CD14-positive monocyte (primary cell): ENCODE measurements at regions not wholly inside any gene's neighbourhood (a gene's known extent, or its start where the extent isn't known, plus 50 kb on each side); places are given as distances from the start of the nearest gene placed in this dataset.

Experiments used
- DNase-seq, 3 donors: peaks; one replicate each; pipeline ENCODE4 v3.0.0-alpha.2; 2011 to 2022
- H2AFZ ChIP-seq: 2 replicates; pipeline ENCODE4 v1.6.0; 2012; ENCODE audit warnings: mild to moderate bottlenecking, low read depth, low read length, inconsistent platforms; ENCODE audit not compliant: insufficient read depth, poor library complexity, severe bottlenecking
- H3K27ac ChIP-seq, 2 donors: 1 replicate in 1 of 2; 2 replicates in 1 of 2; pipeline ENCODE4 v1.5.1; 2012 to 2013; ENCODE audit warnings: low read length in 2 of 2, control low read depth in 1 of 2, inconsistent platforms in 1 of 2, low read depth in 1 of 2, mild to moderate bottlenecking in 1 of 2
- H3K27me3 ChIP-seq, 2 donors: one replicate each; pipeline versions ENCODE4 v1.6.0 to v1.6.1; 2011 to 2013; ENCODE audit warnings: low read length in 2 of 2; ENCODE audit not compliant: control insufficient read depth in 2 of 2, insufficient read depth in 2 of 2
- H3K36me3 ChIP-seq, 2 donors: replicated peaks in 1 of 2; 1 replicate in 1 of 2; 2 replicates in 1 of 2; pipeline versions ENCODE4 v1.5.1 to v1.6.1; 2012 to 2013; ENCODE audit warnings: low read length in 2 of 2, control low read depth in 1 of 2, inconsistent platforms in 1 of 2, mild to moderate bottlenecking in 1 of 2; ENCODE audit not compliant: insufficient read depth in 2 of 2, control insufficient read depth in 1 of 2
- H3K4me1 ChIP-seq, 2 donors: 1 replicate in 1 of 2; 2 replicates in 1 of 2; pipeline versions ENCODE4 v1.5.1 to v1.6.1; 2012 to 2013; ENCODE audit warnings: low read length in 2 of 2, control low read depth in 1 of 2, inconsistent platforms in 1 of 2, mild to moderate bottlenecking in 1 of 2, moderate library complexity in 1 of 2; ENCODE audit not compliant: insufficient read depth in 2 of 2, control insufficient read depth in 1 of 2
- H3K4me2 ChIP-seq: replicated peaks from 2 replicates; pipeline ENCODE3; 2012; ENCODE audit warnings: low read length, moderate library complexity, mild to moderate bottlenecking; ENCODE audit not compliant: poor library complexity, severe bottlenecking; ENCODE audit errors: extremely low read depth
- H3K4me3 ChIP-seq, 3 experiments: fragments of 200-600 bp in 1 of 3; sonication (generic) in 1 of 3; replicated peaks in 1 of 3; 1 replicate in 2 of 3; 2 replicates in 1 of 3; pipeline ENCODE4 v1.5.1; 2011 to 2013; ENCODE audit warnings: low read length in 3 of 3, mild to moderate bottlenecking in 3 of 3, control low read depth in 2 of 3, low read depth in 2 of 3, inconsistent platforms in 1 of 3, moderate library complexity in 1 of 3
- H3K79me2 ChIP-seq: 2 replicates; pipeline ENCODE4 v1.6.0; 2012; ENCODE audit warnings: mild to moderate bottlenecking, control low read depth, inconsistent platforms, low read length, moderate library complexity; ENCODE audit not compliant: insufficient read depth
- H3K9ac ChIP-seq: 2 replicates; pipeline ENCODE4 v1.6.0; 2017; ENCODE audit warnings: low read length, mild to moderate bottlenecking; ENCODE audit not compliant: insufficient read depth, poor library complexity, severe bottlenecking
- H3K9me3 ChIP-seq, 2 donors: replicated peaks in 1 of 2; 1 replicate in 1 of 2; 2 replicates in 1 of 2; pipeline versions ENCODE4 v1.5.1 to v1.6.1; 2012 to 2013; ENCODE audit warnings: low read length in 2 of 2, control low read depth in 1 of 2; ENCODE audit not compliant: control insufficient read depth in 1 of 2, insufficient read depth in 1 of 2
- H4K20me1 ChIP-seq: 2 replicates; pipeline ENCODE4 v1.6.0; 2012; ENCODE audit warnings: mild to moderate bottlenecking, low read length, control low read depth, moderate library complexity; ENCODE audit not compliant: insufficient read depth
- H3K27ac Mint-ChIP-seq, 7 donors: one replicate each; pipeline ENCODE4 v1.8.0; 2020; ENCODE audit warnings: mild to moderate bottlenecking in 7 of 7, mixed read lengths in 7 of 7, moderate library complexity in 6 of 7, inconsistent platforms in 2 of 7
- H3K27me3 Mint-ChIP-seq, 3 donors: one replicate each; pipeline ENCODE4 v1.8.0; 2021 to 2022; ENCODE audit warnings: low read depth in 3 of 3, mild to moderate bottlenecking in 3 of 3, mixed read lengths in 3 of 3, moderate library complexity in 3 of 3, inconsistent platforms in 1 of 3
- H3K36me3 Mint-ChIP-seq, 2 donors: one replicate each; pipeline ENCODE4 v1.8.0; 2020; ENCODE audit warnings: mixed read lengths in 2 of 2, inconsistent platforms in 1 of 2, mild to moderate bottlenecking in 1 of 2
- H3K4me1 Mint-ChIP-seq: one replicate; pipeline ENCODE4 v1.8.0; 2020; ENCODE audit warnings: mild to moderate bottlenecking, mixed read lengths
- H3K4me3 Mint-ChIP-seq, 2 donors: one replicate each; pipeline ENCODE4 v1.8.0; 2020; ENCODE audit warnings: mild to moderate bottlenecking in 2 of 2, mixed read lengths in 2 of 2, moderate library complexity in 1 of 2
- H3K9me3 Mint-ChIP-seq, 7 donors: one replicate each; pipeline ENCODE4 v1.8.0; 2020 to 2022; ENCODE audit warnings: mixed read lengths in 7 of 7, mild to moderate bottlenecking in 6 of 7, moderate library complexity in 6 of 7, inconsistent platforms in 2 of 7
- WGBS: methylation state at CpG from one replicate; pipeline ENCODE4 v1.1.5; 2013; ENCODE audit warnings: missing lambda C conversion rate; ENCODE audit not compliant: insufficient coverage; 5-methylcytosine and 5-hydroxymethylcytosine counted together
- intact Hi-C, 2 donors: fragments of 100-400 bp; cut with micrococcal nuclease; formaldehyde crosslinking; loops; one replicate each; pipeline versions ENCODE4 v1.15.0 to v1.15.1; 2023
- TF ChIP-seq, protein P1 (sequence below): fragments of 200-600 bp; IDR thresholded peaks from one replicate; pipeline ENCODE4 v1.8.0; 2022; ENCODE audit warnings: antibody characterized with exemption, mild to moderate bottlenecking

DNA sequence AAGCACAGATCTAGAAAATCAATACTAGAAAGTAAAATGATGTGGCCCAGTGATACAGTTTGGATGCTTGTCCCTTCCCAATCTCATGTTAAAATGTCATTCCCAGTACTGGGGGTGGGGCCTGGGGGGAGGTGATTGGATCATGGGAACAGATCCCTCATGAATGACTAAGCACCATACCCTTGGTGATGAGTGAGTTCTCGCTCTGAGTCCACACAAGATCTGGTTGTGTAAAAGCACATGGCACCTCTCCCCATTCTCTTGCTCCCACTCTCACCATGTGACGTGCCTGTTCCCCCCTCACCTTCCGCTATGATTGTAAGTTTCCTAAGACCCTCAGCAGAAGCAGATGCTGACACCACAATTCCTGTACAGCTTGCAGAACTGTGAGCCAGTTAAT is 234.2 kb upstream of the CDH6 start:
- no peak for DNase-seq
- H3K9ac ChIP-seq: no peak overlapping the region
- H4K20me1 ChIP-seq: no peaks in the 10 kb centered on the region
- 89% methylated on average over 2 of the region's 3 CpGs for WGBS
- H3K4me3 ChIP-seq: no peak overlapping the region
- H3K9me3 ChIP-seq: no peaks in the 10 kb centered on the region
- no peak overlapping the region for H3K4me2 ChIP-seq
- H3K4me1 ChIP-seq: no peaks in the 10 kb centered on the region
- no peaks in the 10 kb centered on the region for H3K79me2 ChIP-seq
- Mint-ChIP-seq H3K36me3 (no peaks in the 10 kb centered on the region), H3K4me3 (no peak overlapping the region), H3K4me1 (no peaks in the 10 kb centered on the region), H3K9me3 (peaks cover 0 to 4% (median 0%) of the 10 kb centered on the region in 7 donors), H3K27me3 (peaks cover 0 to 2% (median 0%) of the 10 kb centered on the region in 3 donors), H3K27ac (no peak overlapping the region)
- no peak overlapping the region for H2AFZ ChIP-seq
- H3K27ac ChIP-seq: no peak overlapping the region
- no peaks in the 10 kb centered on the region for H3K27me3 ChIP-seq
- no peaks in the 10 kb centered on the region for H3K36me3 ChIP-seq
- TF ChIP-seq, protein P1, sequence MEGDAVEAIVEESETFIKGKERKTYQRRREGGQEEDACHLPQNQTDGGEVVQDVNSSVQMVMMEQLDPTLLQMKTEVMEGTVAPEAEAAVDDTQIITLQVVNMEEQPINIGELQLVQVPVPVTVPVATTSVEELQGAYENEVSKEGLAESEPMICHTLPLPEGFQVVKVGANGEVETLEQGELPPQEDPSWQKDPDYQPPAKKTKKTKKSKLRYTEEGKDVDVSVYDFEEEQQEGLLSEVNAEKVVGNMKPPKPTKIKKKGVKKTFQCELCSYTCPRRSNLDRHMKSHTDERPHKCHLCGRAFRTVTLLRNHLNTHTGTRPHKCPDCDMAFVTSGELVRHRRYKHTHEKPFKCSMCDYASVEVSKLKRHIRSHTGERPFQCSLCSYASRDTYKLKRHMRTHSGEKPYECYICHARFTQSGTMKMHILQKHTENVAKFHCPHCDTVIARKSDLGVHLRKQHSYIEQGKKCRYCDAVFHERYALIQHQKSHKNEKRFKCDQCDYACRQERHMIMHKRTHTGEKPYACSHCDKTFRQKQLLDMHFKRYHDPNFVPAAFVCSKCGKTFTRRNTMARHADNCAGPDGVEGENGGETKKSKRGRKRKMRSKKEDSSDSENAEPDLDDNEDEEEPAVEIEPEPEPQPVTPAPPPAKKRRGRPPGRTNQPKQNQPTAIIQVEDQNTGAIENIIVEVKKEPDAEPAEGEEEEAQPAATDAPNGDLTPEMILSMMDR: no peak
- intact Hi-C loops: no loop called here

DNA sequence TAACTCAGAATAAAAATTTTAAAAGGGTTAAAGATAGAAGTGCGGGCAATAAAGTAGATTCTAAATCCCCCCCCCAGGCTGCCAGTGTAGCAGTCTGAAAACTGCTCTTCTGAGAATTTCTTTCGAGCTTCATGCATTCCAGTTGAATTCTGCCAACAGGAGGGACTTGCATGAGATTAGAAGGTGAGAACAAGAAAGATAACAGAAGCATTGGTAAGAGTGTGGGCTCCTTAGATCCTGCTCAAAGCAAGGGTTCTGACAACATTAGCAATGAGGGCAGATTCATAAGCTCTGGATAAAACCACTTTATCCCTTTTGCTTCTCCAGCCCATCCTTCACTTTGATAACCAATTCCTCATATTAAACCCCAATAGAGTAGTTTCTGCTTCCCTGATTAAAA is 235.9 kb upstream of the CDH6 start:
- Mint-ChIP-seq H3K4me3 (no peak overlapping the region), H3K36me3 (no peaks in the 10 kb centered on the region), H3K4me1 (no peaks in the 10 kb centered on the region), H3K27ac (no peak overlapping the region), H3K27me3 (peaks cover 0 to 2% (median 0%) of the 10 kb centered on the region in 3 donors), H3K9me3 (peaks cover 0 to 4% (median 2%) of the 10 kb centered on the region in 7 donors)
- Histone ChIP-seq H3K4me2 (no peak overlapping the region), H3K4me3 (no peak overlapping the region), H3K9ac (no peak overlapping the region), H4K20me1 (no peaks in the 10 kb centered on the region), H3K4me1 (no peaks in the 10 kb centered on the region), H3K79me2 (no peaks in the 10 kb centered on the region), H2AFZ (no peak overlapping the region), H3K36me3 (no peaks in the 10 kb centered on the region), H3K9me3 (no peaks in the 10 kb centered on the region), H3K27me3 (no peaks in the 10 kb centered on the region), H3K27ac (no peak overlapping the region)
- WGBS: no CpG with 5 or more reads among the region's 2 CpGs
- intact Hi-C loops: no loop called here
- DNase-seq: no peak
- TF ChIP-seq, protein P1: no peak
